Ovary (tissue), 3 donors: ENCODE measurements at regions not wholly inside any gene's neighbourhood (a gene's known extent, or its start where the extent isn't known, plus 50 kb on each side); places are given as distances from the start of the nearest gene placed in this dataset.

ENCODE experiments used
- CTCF ChIP-seq, 3 donors: fragments of 450-650 bp in 2 of 3; fragments of 200-600 bp in 1 of 3; IDR thresholded peaks; one replicate each; pipeline versions ENCODE4 v1.5.1 to v1.8.0; 2016 to 2022; ENCODE audit warnings: antibody characterized with exemption in 3 of 3, mild to moderate bottlenecking in 1 of 3
- EP300 ChIP-seq: sonication (generic); formaldehyde crosslinking; IDR thresholded peaks from one replicate; pipeline ENCODE4 v1.6.1; 2017; ENCODE audit warnings: antibody characterized with exemption
- POLR2A ChIP-seq: fragments of 450-650 bp; IDR thresholded peaks from one replicate; pipeline ENCODE4 v1.6.1; 2017; ENCODE audit warnings: antibody characterized with exemption, mild to moderate bottlenecking, moderate library complexity
- donor health status: DM: no; HTN: no; CAD: no.

DNA sequence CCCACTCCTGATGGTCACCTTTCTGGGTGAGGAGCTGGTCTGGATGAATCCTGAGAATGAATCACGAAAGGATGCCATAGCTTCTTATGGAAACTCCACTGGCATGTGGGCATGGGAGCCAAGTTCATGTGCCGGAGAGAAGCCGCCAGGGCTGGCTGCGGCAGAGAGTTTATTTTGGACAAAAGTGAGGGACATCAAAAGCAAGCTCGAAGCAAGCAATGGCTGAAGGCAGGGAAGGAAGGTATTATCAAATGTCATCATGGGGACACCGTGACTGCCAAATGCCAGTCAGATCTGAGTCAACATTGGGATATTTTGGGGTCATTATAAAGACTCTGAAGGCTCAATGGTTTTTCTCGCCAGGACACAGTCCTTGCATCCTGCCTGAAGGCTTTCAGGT, 249.1 kb downstream of the QKI start:
- TF ChIP-seq CTCF (IDR thresholded peaks at IDR 0.05): no peak
- TF ChIP-seq POLR2A: no peak
- no peak for TF ChIP-seq EP300
